Chondrocyte (in vitro differentiated cells): ENCODE measurements at regions not wholly inside any gene's neighbourhood (a gene's known extent, or its start where the extent isn't known, plus 50 kb on each side); places are given as distances from the start of the nearest gene placed in this dataset.

Experiments used
- DNase-seq: peaks from one replicate; pipeline ENCODE4 v3.0.0; 2021; ENCODE audit warnings: mixed read lengths, low spot score
- H3K27ac Mint-ChIP-seq: one replicate; pipeline ENCODE4 v1.8.0; 2021; ENCODE audit warnings: mild to moderate bottlenecking, moderate library complexity, mixed read lengths; ENCODE audit not compliant: unreplicated experiment
- H3K27me3 Mint-ChIP-seq: 2 replicates; pipeline ENCODE4 v1.8.0; 2021; ENCODE audit warnings: low read depth, mixed read lengths
- H3K36me3 Mint-ChIP-seq: 2 replicates; pipeline ENCODE4 v1.8.0; 2021; ENCODE audit warnings: low read depth, mixed read lengths
- H3K4me1 Mint-ChIP-seq: 2 replicates; pipeline ENCODE4 v1.8.0; 2021; ENCODE audit warnings: low read depth, mild to moderate bottlenecking, mixed read lengths
- H3K4me3 Mint-ChIP-seq: one replicate; pipeline ENCODE4 v1.8.0; 2021; ENCODE audit warnings: mild to moderate bottlenecking, moderate library complexity, mixed read lengths; ENCODE audit not compliant: unreplicated experiment
- H3K9me3 Mint-ChIP-seq: 2 replicates; pipeline ENCODE4 v1.8.0; 2021; ENCODE audit warnings: low read depth, mixed read lengths
- CTCF ChIP-seq: fragments of 200-600 bp; sonication (generic); IDR thresholded peaks from 2 replicates; pipeline ENCODE4 v1.5.0; 2021; ENCODE audit warnings: antibody characterized with exemption, mild to moderate bottlenecking, moderate library complexity

- H3K4me3 Mint-ChIP-seq = no peak overlapping the region
- no peak for DNase-seq
- H3K36me3 Mint-ChIP-seq = no peaks in the 10 kb centered on the region
- H3K27me3 Mint-ChIP-seq = peaks cover 3% of the 10 kb centered on the region
- H3K9me3 Mint-ChIP-seq = peaks cover 3% of the 10 kb centered on the region
- no peak for TF ChIP-seq CTCF
- H3K27ac Mint-ChIP-seq = no peak overlapping the region
- H3K4me1 Mint-ChIP-seq = no peaks in the 10 kb centered on the region
These were observed 574.0 kb downstream of the NTRK3 start for GRCh38 chr15:87682527-87682926.

GRCh38 chr15:87681104-87681503, 575.4 kb downstream of the NTRK3 start:
- Mint-ChIP-seq H3K27me3 (peaks cover 2% of the 10 kb centered on the region), H3K36me3 (no peaks in the 10 kb centered on the region), H3K9me3 (peaks cover 14% of the 10 kb centered on the region), H3K27ac (no peak overlapping the region), H3K4me3 (no peak overlapping the region), H3K4me1 (no peaks in the 10 kb centered on the region)
- no peak for TF ChIP-seq CTCF
- no peak for DNase-seq

GRCh38 chr15:87680208-87680607, 576.3 kb downstream of the NTRK3 start:
- DNase-seq = no peak
- Mint-ChIP-seq H3K36me3 (no peaks in the 10 kb centered on the region), H3K27ac (no peak overlapping the region), H3K4me3 (no peak overlapping the region), H3K27me3 (peaks cover 2% of the 10 kb centered on the region), H3K4me1 (no peaks in the 10 kb centered on the region), H3K9me3 (peaks cover 14% of the 10 kb centered on the region)
- TF ChIP-seq CTCF = no peak

GRCh38 chr15:87675271-87675670, 581.3 kb downstream of the NTRK3 start:
- no peak overlapping the region for H3K27ac Mint-ChIP-seq
- no peaks in the 10 kb centered on the region for H3K36me3 Mint-ChIP-seq
- no peak for DNase-seq
- peaks cover 6% of the 10 kb centered on the region for H3K27me3 Mint-ChIP-seq
- no peak overlapping the region for H3K4me3 Mint-ChIP-seq
- no peak for TF ChIP-seq CTCF
- peaks cover 14% of the 10 kb centered on the region for H3K9me3 Mint-ChIP-seq
- H3K4me1 Mint-ChIP-seq = no peaks in the 10 kb centered on the region

- H3K4me1 Mint-ChIP-seq = no peaks in the 10 kb centered on the region
- peaks cover 12% of the 10 kb centered on the region for H3K9me3 Mint-ChIP-seq
- peaks cover 6% of the 10 kb centered on the region for H3K27me3 Mint-ChIP-seq
- no peak overlapping the region for H3K27ac Mint-ChIP-seq
- peak; percentile 75 for TF ChIP-seq CTCF
- no peak overlapping the region for H3K4me3 Mint-ChIP-seq
- DNase-seq = no peak
- H3K36me3 Mint-ChIP-seq = peaks cover 2% of the 10 kb centered on the region
These were observed 583.9 kb downstream of the NTRK3 start for GRCh38 chr15:87672309-87673288.
